A673 (cell line): ENCODE measurements at regions not wholly inside any gene's neighbourhood (a gene's known extent, or its start where the extent isn't known, plus 50 kb on each side); places are given as distances from the start of the nearest gene placed in this dataset.

Experiments used
- BruUV-seq: library from RNA; stranded (reverse); fragments of 400-500 nt; replicated peaks from 2 replicates; lab custom pipeline; 2021; lab: Mats Ljungman, UMichigan
- CTCF ChIA-PET: fragments of 300-600 bp; sonication (Branson Sonifier 250); formaldehyde crosslinking; loops from one replicate; lab custom pipeline; 2022; ENCODE audit warnings: antibody characterized with exemption; lab: Charles Lee
- POLR2A ChIA-PET: fragments of 300-600 bp; sonication (Branson Sonifier 250); formaldehyde crosslinking; loops from one replicate; lab custom pipeline; 2022; ENCODE audit warnings: antibody characterized with exemption; ENCODE audit not compliant: low non-redundant PET; lab: Charles Lee
- DNase-seq: peaks from one replicate; pipeline ENCODE4 v3.0.0-alpha.2; 2015; ENCODE audit warnings: low spot score
- H3K27ac ChIP-seq: fragments of 200-600 bp; sonication (generic); 2 replicates; pipeline ENCODE4 v1.5.1; 2016; ENCODE audit warnings: mixed run types, low read depth, mild to moderate bottlenecking, mixed read lengths, antibody characterized with exemption, low read length; ENCODE audit not compliant: poor library complexity, severe bottlenecking
- H3K27me3 ChIP-seq: fragments of 200-600 bp; sonication (generic); replicated peaks from 2 replicates; pipeline ENCODE4 v1.6.1; 2017; ENCODE audit warnings: mixed run types, low read depth, mild to moderate bottlenecking, mixed read lengths, antibody characterized with exemption, low read length; ENCODE audit not compliant: insufficient read depth, poor library complexity
- H3K36me3 ChIP-seq: fragments of 200-600 bp; sonication (generic); 2 replicates; pipeline ENCODE4 v1.6.1; 2016; ENCODE audit warnings: mixed run types, mild to moderate bottlenecking, mixed read lengths, antibody characterized with exemption, low read length; ENCODE audit not compliant: insufficient read depth, poor library complexity, severe bottlenecking
- H3K4me1 ChIP-seq: fragments of 200-600 bp; sonication (generic); 2 replicates; pipeline ENCODE4 v1.6.1; 2017; ENCODE audit warnings: mixed run types, mild to moderate bottlenecking, mixed read lengths, antibody characterized with exemption, low read length; ENCODE audit not compliant: insufficient read depth, poor library complexity, severe bottlenecking
- H3K4me3 ChIP-seq: fragments of 200-600 bp; sonication (generic); 2 replicates; pipeline ENCODE4 v1.5.1; 2016; ENCODE audit warnings: low read depth, mixed run types, mild to moderate bottlenecking, mixed read lengths, low read length; ENCODE audit not compliant: poor library complexity, severe bottlenecking
- H3K9me3 ChIP-seq: fragments of 200-600 bp; sonication (generic); 2 replicates; pipeline ENCODE4 v1.6.1; 2016; ENCODE audit warnings: mixed run types, low read depth, mild to moderate bottlenecking, mixed read lengths, antibody characterized with exemption, low read length; ENCODE audit not compliant: poor library complexity, severe bottlenecking
- EZH2 ChIP-seq: fragments of 200-600 bp; sonication (generic); IDR thresholded peaks from 2 replicates; pipeline ENCODE4 v1.6.1; 2017; ENCODE audit warnings: borderline replicate concordance, low read depth, mild to moderate bottlenecking, mixed read lengths, antibody characterized with exemption, low read length; ENCODE audit not compliant: poor library complexity, severe bottlenecking
- intact Hi-C: fragments of 100-400 bp; cut with micrococcal nuclease; formaldehyde crosslinking; loops from one replicate; pipeline ENCODE4 v1.10.0; 2022; ENCODE audit not compliant: unreplicated experiment
- TF ChIP-seq, protein P1 (sequence below): fragments of 300-800, 200-600 bp; sonication (generic); conservative IDR thresholded peaks from 2 replicates; pipeline ENCODE4 v1.5.1; 2017; ENCODE audit warnings: low read depth, mild to moderate bottlenecking, antibody characterized with exemption, low read length, moderate library complexity, mixed read lengths

DNA sequence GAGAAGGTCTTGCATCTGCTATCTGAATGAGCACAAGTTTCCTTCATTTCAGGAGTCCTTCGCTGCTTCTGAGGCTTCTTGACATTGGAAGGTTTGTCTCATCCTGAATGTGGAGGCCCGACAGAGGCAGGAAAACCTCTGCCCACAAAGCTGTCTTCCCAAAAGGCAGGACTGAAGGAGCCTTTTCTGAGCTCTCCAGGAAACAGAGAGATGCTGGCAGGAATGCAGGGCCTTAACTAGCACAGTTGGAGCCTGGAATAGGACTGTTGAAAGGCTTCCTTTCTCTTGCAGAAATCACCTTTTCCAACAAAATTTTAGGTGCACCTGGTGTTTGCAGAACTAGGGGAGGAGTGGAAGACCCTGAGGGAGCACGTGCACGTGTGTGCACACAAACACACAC is 637.4 kb upstream of the MKI67 start:
- ChIA-PET CTCF (no interaction called here), POLR2A (interaction anchor here (0.6 kb wide), 1 partner anchor 1597 kb away, joined by 3 read pairs; no protein-coding TSS in a partner anchor)
- Histone ChIP-seq H3K4me3 (no peak overlapping the region), H3K9me3 (no peaks in the 10 kb centered on the region), H3K27me3 (no peaks in the 10 kb centered on the region), H3K36me3 (no peaks in the 10 kb centered on the region), H3K4me1 (no peaks in the 10 kb centered on the region), H3K27ac (no peak overlapping the region)
- DNase-seq: no peak
- BruUV-seq: no TSS peak
- intact Hi-C loops: no loop called here
- TF ChIP-seq EZH2: no peak
- TF ChIP-seq, protein P1, sequence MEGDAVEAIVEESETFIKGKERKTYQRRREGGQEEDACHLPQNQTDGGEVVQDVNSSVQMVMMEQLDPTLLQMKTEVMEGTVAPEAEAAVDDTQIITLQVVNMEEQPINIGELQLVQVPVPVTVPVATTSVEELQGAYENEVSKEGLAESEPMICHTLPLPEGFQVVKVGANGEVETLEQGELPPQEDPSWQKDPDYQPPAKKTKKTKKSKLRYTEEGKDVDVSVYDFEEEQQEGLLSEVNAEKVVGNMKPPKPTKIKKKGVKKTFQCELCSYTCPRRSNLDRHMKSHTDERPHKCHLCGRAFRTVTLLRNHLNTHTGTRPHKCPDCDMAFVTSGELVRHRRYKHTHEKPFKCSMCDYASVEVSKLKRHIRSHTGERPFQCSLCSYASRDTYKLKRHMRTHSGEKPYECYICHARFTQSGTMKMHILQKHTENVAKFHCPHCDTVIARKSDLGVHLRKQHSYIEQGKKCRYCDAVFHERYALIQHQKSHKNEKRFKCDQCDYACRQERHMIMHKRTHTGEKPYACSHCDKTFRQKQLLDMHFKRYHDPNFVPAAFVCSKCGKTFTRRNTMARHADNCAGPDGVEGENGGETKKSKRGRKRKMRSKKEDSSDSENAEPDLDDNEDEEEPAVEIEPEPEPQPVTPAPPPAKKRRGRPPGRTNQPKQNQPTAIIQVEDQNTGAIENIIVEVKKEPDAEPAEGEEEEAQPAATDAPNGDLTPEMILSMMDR: no peak

DNA sequence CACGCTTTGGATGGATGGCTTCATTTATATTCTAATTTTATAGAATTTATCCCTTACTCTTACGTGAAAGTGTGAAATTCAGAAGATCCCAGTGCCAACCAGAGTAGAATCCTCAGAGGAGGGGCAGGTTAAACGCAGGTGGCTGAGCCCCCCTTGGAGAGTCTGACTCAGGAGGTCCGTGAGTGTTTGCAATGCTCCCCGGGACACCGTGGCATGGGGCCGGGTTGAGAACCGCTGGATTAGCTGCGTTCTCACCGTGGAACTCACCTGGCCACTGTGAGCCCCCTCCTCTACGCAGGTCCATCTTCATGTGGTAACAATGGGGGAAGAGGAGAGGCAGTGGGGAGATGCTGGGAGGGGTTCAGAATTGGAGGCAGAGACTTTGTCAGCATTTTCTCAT is 638.0 kb upstream of the MKI67 start:
- Histone ChIP-seq H3K4me3 (no peak overlapping the region), H3K27me3 (no peaks in the 10 kb centered on the region), H3K36me3 (no peaks in the 10 kb centered on the region), H3K27ac (no peak overlapping the region), H3K9me3 (no peaks in the 10 kb centered on the region), H3K4me1 (no peaks in the 10 kb centered on the region)
- intact Hi-C loops: no loop called here
- TF ChIP-seq EZH2: no peak
- TF ChIP-seq, protein P1: no peak
- ChIA-PET POLR2A (no interaction called here), CTCF (no interaction called here)
- no peak for DNase-seq
- no TSS peak for BruUV-seq

DNA sequence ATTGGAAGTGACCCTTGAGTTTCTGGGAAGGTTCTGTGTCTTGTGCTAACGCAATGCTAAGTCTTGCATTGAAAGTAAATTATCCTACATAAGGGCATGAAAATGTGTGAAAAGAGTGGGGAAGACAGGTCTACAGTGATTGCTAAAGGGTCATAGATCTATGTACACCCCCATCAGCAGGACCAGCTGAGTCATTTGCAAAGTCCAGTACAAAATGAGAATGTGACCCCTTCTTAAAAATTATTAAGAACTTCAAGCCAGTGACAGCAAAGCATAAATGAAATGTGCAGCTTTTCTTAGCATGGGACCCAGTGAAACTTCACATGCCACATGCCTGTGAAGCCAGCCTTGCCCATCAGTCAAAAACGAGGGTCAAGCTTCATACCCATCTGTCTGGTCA is 640.7 kb upstream of the MKI67 start:
- Histone ChIP-seq H3K4me1 (no peaks in the 10 kb centered on the region), H3K9me3 (no peaks in the 10 kb centered on the region), H3K27ac (no peak overlapping the region), H3K27me3 (no peaks in the 10 kb centered on the region), H3K36me3 (no peaks in the 10 kb centered on the region), H3K4me3 (no peak overlapping the region)
- BruUV-seq: no TSS peak
- DNase-seq: no peak
- TF ChIP-seq, protein P1: no peak
- TF ChIP-seq EZH2: no peak
- POLR2A ChIA-PET: no interaction called here
- intact Hi-C loops: no loop called here
- CTCF ChIA-PET: no interaction called here
